ENCODE measurements at regions not wholly inside any gene's neighbourhood (a gene's known extent, or its start where the extent isn't known, plus 50 kb on each side); places are given as distances from the start of the nearest gene placed in this dataset.

DNA sequence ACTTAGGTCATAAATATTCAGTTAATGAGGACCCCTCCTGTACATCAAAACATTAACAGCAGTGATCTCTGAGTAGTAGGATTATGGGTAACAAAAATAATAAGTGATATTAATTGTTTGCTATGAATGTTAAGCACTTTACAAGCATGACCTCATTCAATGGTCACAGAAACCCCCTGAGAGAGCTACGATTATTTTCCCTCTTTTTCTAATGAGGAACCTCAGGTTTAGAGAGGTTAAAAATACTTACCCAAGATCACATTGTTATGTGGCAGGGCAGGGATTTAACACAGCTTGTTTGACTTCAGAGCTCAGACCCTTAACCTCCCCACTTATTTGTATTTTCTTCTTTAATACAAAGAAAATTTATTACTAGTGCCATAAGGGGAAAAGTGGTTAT, 228.2 kb downstream of the TBL1XR1 start:
- FAIRE-seq = no peak
- no peak overlapping the region for H2AFZ ChIP-seq (ENCODE audit: low read depth, low read length)
- 17% methylated on average over 1 of the region's 1 CpG for WGBS (ENCODE audit: insufficient coverage, low coverage, missing lambda C conversion rate)
- TF ChIP-seq CTBP1 (IDR thresholded peaks at IDR 0.05; ENCODE audit: borderline replicate concordance) (no peak), ARNT (IDR thresholded peaks at IDR 0.05) (no peak), ZNF347 (CRISPR knock-in tag; IDR thresholded peaks at IDR 0.05; ENCODE audit: low read depth) (no peak), XRCC3 (IDR thresholded peaks at IDR 0.05) (no peak), TAF1 (IDR thresholded peaks at IDR 0.05; ENCODE audit: control insufficient read depth, extremely low read depth, insufficient read depth, low read length, severe bottlenecking) (no peak), ZNF75A (CRISPR knock-in tag; IDR thresholded peaks at IDR 0.05) (no peak), ZNF217 (CRISPR knock-in tag; IDR thresholded peaks at IDR 0.05) (no peak), IFI16 (CRISPR knock-in tag; IDR thresholded peaks at IDR 0.05) (no peak), NFYB (IDR thresholded peaks at IDR 0.05; ENCODE audit: extremely low read depth, insufficient read length) (no peak), PTRF (tag; IDR thresholded peaks at IDR 0.05) (no peak), ZNF79 (CRISPR knock-in tag; IDR thresholded peaks at IDR 0.05; ENCODE audit: low read depth) (no peak), EGR1 (conservative IDR thresholded peaks at IDR 0.05) (no peak)
- TF ChIP-seq, protein P1, sequence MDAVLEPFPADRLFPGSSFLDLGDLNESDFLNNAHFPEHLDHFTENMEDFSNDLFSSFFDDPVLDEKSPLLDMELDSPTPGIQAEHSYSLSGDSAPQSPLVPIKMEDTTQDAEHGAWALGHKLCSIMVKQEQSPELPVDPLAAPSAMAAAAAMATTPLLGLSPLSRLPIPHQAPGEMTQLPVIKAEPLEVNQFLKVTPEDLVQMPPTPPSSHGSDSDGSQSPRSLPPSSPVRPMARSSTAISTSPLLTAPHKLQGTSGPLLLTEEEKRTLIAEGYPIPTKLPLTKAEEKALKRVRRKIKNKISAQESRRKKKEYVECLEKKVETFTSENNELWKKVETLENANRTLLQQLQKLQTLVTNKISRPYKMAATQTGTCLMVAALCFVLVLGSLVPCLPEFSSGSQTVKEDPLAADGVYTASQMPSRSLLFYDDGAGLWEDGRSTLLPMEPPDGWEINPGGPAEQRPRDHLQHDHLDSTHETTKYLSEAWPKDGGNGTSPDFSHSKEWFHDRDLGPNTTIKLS (IDR thresholded peaks at IDR 0.05; ENCODE audit: borderline replicate concordance, low read depth) = no peak
- TF ChIP-seq, protein P2, sequence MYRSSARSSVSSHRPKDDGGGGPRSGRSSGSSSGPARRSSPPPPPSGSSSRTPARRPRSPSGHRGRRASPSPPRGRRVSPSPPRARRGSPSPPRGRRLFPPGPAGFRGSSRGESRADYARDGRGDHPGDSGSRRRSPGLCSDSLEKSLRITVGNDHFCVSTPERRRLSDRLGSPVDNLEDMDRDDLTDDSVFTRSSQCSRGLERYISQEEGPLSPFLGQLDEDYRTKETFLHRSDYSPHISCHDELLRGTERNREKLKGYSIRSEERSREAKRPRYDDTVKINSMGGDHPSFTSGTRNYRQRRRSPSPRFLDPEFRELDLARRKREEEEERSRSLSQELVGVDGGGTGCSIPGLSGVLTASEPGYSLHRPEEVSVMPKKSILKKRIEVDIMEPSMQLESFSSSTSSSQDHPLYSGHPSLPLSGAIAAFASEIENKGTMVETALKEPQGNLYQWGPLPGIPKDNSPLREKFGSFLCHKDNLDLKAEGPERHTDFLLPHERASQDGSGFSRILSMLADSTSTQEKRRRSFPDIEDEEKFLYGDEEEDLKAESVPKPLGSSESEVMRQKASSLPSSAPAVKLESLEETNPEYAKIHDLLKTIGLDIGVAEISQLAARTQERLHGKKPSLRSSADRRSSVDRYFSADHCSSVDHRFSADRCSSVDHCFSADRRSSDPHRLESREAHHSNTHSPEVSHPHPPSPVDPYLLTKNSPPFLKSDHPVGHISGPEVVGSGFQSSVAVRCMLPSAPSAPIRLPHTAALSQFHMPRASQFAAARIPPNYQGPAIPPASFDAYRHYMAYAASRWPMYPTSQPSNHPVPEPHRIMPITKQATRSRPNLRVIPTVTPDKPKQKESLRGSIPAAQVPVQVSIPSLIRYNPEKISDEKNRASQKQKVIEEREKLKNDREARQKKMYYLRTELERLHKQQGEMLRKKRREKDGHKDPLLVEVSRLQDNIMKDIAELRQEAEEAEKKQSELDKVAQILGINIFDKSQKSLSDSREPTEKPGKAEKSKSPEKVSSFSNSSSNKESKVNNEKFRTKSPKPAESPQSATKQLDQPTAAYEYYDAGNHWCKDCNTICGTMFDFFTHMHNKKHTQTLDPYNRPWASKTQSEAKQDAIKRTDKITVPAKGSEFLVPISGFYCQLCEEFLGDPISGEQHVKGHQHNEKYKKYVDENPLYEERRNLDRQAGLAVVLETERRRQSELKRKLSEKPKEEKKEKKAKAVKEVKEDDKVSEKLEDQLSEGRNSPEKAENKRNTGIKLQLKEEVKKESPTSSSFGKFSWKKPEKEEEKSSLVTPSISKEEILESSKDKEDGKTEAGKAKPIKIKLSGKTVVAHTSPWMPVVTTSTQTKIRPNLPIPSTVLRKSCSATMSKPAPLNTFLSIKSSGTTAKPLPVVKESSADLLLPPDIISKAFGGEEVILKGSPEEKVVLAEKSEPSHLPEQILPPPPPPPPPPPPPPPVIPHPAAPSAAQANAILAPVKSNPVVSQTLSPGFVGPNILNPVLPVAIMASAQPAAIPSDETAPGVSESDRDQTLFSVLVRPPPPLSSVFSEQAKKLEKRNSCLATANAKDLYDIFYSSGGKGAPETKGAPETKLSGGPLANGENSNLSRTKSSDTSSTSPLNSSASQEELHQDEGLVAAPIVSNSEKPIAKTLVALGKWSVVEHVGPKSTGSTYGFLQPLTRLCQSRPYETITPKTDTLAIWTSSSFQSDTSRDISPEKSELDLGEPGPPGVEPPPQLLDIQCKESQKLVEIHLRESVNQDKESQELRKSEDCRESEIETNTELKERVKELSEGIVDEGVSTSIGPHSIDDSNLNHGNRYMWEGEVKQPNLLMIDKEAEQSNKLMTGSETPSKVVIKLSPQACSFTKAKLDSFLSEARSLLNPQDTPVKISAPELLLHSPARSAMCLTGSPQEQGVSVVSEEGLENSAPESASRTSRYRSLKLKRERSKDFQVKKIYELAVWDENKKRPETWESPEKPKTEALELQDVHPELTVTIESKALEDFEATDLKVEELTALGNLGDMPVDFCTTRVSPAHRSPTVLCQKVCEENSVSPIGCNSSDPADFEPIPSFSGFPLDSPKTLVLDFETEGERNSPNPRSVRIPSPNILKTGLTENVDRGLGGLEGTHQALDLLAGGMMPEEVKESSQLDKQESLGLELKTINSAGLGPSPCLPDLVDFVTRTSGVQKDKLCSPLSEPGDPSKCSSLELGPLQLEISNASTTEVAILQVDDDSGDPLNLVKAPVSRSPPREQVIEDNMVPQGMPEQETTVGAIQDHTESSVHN (IDR thresholded peaks at IDR 0.05; ENCODE audit: borderline replicate concordance in 1 of 2, low read depth in 1 of 2) = no peak
- TF ChIP-seq, protein P3, sequence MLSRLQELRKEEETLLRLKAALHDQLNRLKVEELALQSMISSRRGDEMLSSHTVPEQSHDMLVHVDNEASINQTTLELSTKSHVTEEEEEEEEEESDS (CRISPR knock-in tag; IDR thresholded peaks at IDR 0.05) = no peak

More for the DNA sequence above, 228.2 kb downstream of the TBL1XR1 start:
- in situ Hi-C loops (cut with MboI) = no loop called here
- intact Hi-C loops (cut with micrococcal nuclease) = loop anchor here (10.0 kb wide), 1 partner anchor 216 kb away; no protein-coding TSS in a partner anchor
- H3K36me3 ChIP-seq (ENCODE audit: control insufficient read depth, insufficient read depth, low read length) = no peaks in the 10 kb centered on the region
- BruUV-seq (replicated peaks) = no TSS peak
- no peaks in the 10 kb centered on the region for H3K4me1 ChIP-seq (replicated peaks in 1 of 2; ENCODE audit: control insufficient read depth in 2 of 2, insufficient read depth in 2 of 2, low read length in 2 of 2)
- H3K4me2 ChIP-seq (ENCODE audit: insufficient read depth, low read length) = no peak overlapping the region
- ChIA-PET POLR2A (interaction anchor here (1.0 kb wide), 1 partner anchor 9 kb away, joined by 4 read pairs; no protein-coding TSS in a partner anchor), CTCF (ENCODE audit: low intra/inter-chr PET ratio) (no interaction called here)
- H3K27me3 ChIP-seq (ENCODE audit: control insufficient read depth in 2 of 2, insufficient read depth in 2 of 2, low read length in 2 of 2) = no peaks in the 10 kb centered on the region
- DNase-seq (ENCODE audit: extremely low read depth in 1 of 4, low spot score in 3 of 4) = no peak
- H4K20me1 ChIP-seq (replicated peaks; ENCODE audit: control insufficient read depth, insufficient read depth, low read length) = no peaks in the 10 kb centered on the region
- no peak for ATAC-seq
- no peaks in the 10 kb centered on the region for H3K9me3 ChIP-seq (replicated peaks; ENCODE audit: control insufficient read depth, insufficient read depth, low read depth, low read length)
- H3K9ac ChIP-seq (ENCODE audit: insufficient read depth in 1 of 2, low read depth in 2 of 2, low read length in 2 of 2) = no peak overlapping the region
- H3K79me2 ChIP-seq (ENCODE audit: control insufficient read depth, insufficient read depth, low read length) = no peaks in the 10 kb centered on the region
- H3K9me1 ChIP-seq (ENCODE audit: control insufficient read depth, insufficient read depth, low read length) = no peaks in the 10 kb centered on the region
- no peak overlapping the region for H3K27ac ChIP-seq (ENCODE audit: extremely low read depth, low read depth, low read length)
- H3K4me3 ChIP-seq = no peak overlapping the region

All from K562 (cell line).